B cell (primary cell): ENCODE measurements at regions not wholly inside any gene's neighbourhood (a gene's known extent, or its start where the extent isn't known, plus 50 kb on each side); places are given as distances from the start of the nearest gene placed in this dataset.

ENCODE experiments used
- ATAC-seq: fragments of 200-7000 bp; cut with Tn5 transposase; one replicate; pipeline ENCODE4 v1.10.0; 2021; ENCODE audit warnings: low read depth, mild to moderate bottlenecking, moderate number of reproducible peaks, moderate library complexity
- CTCF ChIA-PET: fragments of 350-600 bp; sonication (Branson Sonifier 250); formaldehyde crosslinking; loops from one replicate; lab custom pipeline; 2021; ENCODE audit warnings: antibody characterized with exemption, inconsistent platforms; lab: Charles Lee
- POLR2A ChIA-PET: fragments of 350-600 bp; sonication (Branson Sonifier 250); formaldehyde crosslinking; loops from one replicate; lab custom pipeline; 2021; ENCODE audit warnings: antibody characterized with exemption; lab: Charles Lee
- DNase-seq: peaks from one replicate; pipeline ENCODE4 v3.0.0; 2013
- H2AFZ ChIP-seq: 2 replicates; pipeline ENCODE4 v1.6.1; 2012; ENCODE audit warnings: mild to moderate bottlenecking, low read depth, low read length; ENCODE audit not compliant: insufficient read depth, poor library complexity, severe bottlenecking
- H3K27ac ChIP-seq, 2 donors: 1 replicate in 1 of 2; 2 replicates in 1 of 2; pipeline ENCODE4 v1.5.1; 2012 to 2013; ENCODE audit warnings: low read length in 2 of 2, mild to moderate bottlenecking in 2 of 2, moderate library complexity in 1 of 2
- H3K27me3 ChIP-seq, 4 experiments: fragments of 200-600 bp in 1 of 4; sonication (generic) in 1 of 4; replicated peaks in 1 of 4; 1 replicate in 2 of 4; 2 replicates in 2 of 4; pipeline versions ENCODE4 v1.6.1 to v1.7.0; 2013 to 2016; ENCODE audit warnings: low read length in 3 of 4, mild to moderate bottlenecking in 2 of 4, mixed read lengths in 1 of 4, moderate library complexity in 1 of 4; ENCODE audit not compliant: insufficient read depth in 4 of 4, control insufficient read depth in 3 of 4; ENCODE audit errors: control extremely low read depth in 1 of 4
- H3K36me3 ChIP-seq, 2 experiments: replicated peaks in 1 of 2; 1 replicate in 1 of 2; 2 replicates in 1 of 2; pipeline versions ENCODE4 v1.6.1 to v1.7.1; 2013; ENCODE audit warnings: low read length in 1 of 2; ENCODE audit not compliant: insufficient read depth in 2 of 2, control insufficient read depth in 1 of 2; ENCODE audit errors: control extremely low read depth in 1 of 2, extremely low read depth in 1 of 2
- H3K4me1 ChIP-seq, 2 donors: fragments of 200-600 bp in 1 of 2; sonication (generic) in 1 of 2; 1 replicate in 1 of 2; 2 replicates in 1 of 2; pipeline versions ENCODE4 v1.5.1 to v1.6.1; 2013 to 2017; ENCODE audit warnings: low read length in 2 of 2; ENCODE audit not compliant: control insufficient read depth in 2 of 2, insufficient read depth in 2 of 2
- H3K4me2 ChIP-seq: replicated peaks from 2 replicates; pipeline ENCODE3; 2012; ENCODE audit warnings: mild to moderate bottlenecking, low read depth, low read length; ENCODE audit not compliant: poor library complexity, severe bottlenecking
- H3K4me3 ChIP-seq, 5 experiments: fragments of 200-600 bp in 1 of 5; sonication (generic) in 1 of 5; 1 replicate in 3 of 5; 2 replicates in 2 of 5; pipeline versions ENCODE4 v1.5.1 to v1.7.0; 2011 to 2016; ENCODE audit warnings: low read length in 4 of 5, mild to moderate bottlenecking in 4 of 5, low read depth in 2 of 5, control low read depth in 1 of 5, moderate library complexity in 1 of 5; ENCODE audit not compliant: insufficient read depth in 1 of 5; ENCODE audit errors: control extremely low read depth in 1 of 5, extremely low read depth in 1 of 5
- H3K79me2 ChIP-seq: fragments of 200-600 bp; sonication (generic); one replicate; pipeline ENCODE4 v1.6.0; 2016; ENCODE audit warnings: low read length; ENCODE audit not compliant: control insufficient read depth, insufficient read depth
- H3K9ac ChIP-seq: fragments of 200-600 bp; sonication (generic); 2 replicates; pipeline ENCODE4 v1.6.1; 2017; ENCODE audit warnings: mild to moderate bottlenecking, low read length, moderate library complexity
- H3K9me3 ChIP-seq, 3 donors: one replicate each; pipeline versions ENCODE4 v1.6.1 to v1.7.1; 2013; ENCODE audit warnings: low read length in 2 of 3; ENCODE audit not compliant: control insufficient read depth in 2 of 3, insufficient read depth in 1 of 3; ENCODE audit errors: control extremely low read depth in 1 of 3
- H4K20me1 ChIP-seq: 2 replicates; pipeline ENCODE4 v1.6.0; 2012; ENCODE audit warnings: mild to moderate bottlenecking, low read length; ENCODE audit not compliant: insufficient read depth, control insufficient read depth, poor library complexity, severe bottlenecking
- H3K27ac Mint-ChIP-seq: one replicate; pipeline ENCODE4 v1.8.0; 2021; ENCODE audit warnings: mixed read lengths
- H3K27me3 Mint-ChIP-seq: one replicate; pipeline ENCODE4 v1.8.0; 2021; ENCODE audit warnings: mixed read lengths
- H3K4me1 Mint-ChIP-seq: one replicate; pipeline ENCODE4 v1.8.0; 2021; ENCODE audit warnings: mixed read lengths
- H3K4me3 Mint-ChIP-seq: one replicate; pipeline ENCODE4 v1.8.0; 2021; ENCODE audit warnings: mixed read lengths
- H3K9me3 Mint-ChIP-seq: one replicate; pipeline ENCODE4 v1.8.0; 2022; ENCODE audit warnings: mixed read lengths; ENCODE audit not compliant: insufficient read depth
- EZH2 ChIP-seq: IDR thresholded peaks from 2 replicates; pipeline ENCODE4 v1.6.1; 2012; ENCODE audit warnings: borderline replicate concordance, low read depth, mild to moderate bottlenecking, moderate library complexity, low read length; ENCODE audit not compliant: insufficient read depth, poor library complexity, severe bottlenecking
- WGBS: methylation state at CpG from one replicate; pipeline ENCODE4 v1.1.5; 2013; ENCODE audit warnings: missing lambda C conversion rate; ENCODE audit not compliant: insufficient coverage; 5-methylcytosine and 5-hydroxymethylcytosine counted together
- intact Hi-C: fragments of 100-400 bp; cut with micrococcal nuclease; formaldehyde crosslinking; loops from one replicate; pipeline ENCODE4 v1.10.0; 2022
- TF ChIP-seq, protein P1 (sequence below): fragments of 200-600 bp; IDR thresholded peaks from one replicate; pipeline ENCODE4 v1.8.0; 2022; ENCODE audit warnings: antibody characterized with exemption, mild to moderate bottlenecking

DNA sequence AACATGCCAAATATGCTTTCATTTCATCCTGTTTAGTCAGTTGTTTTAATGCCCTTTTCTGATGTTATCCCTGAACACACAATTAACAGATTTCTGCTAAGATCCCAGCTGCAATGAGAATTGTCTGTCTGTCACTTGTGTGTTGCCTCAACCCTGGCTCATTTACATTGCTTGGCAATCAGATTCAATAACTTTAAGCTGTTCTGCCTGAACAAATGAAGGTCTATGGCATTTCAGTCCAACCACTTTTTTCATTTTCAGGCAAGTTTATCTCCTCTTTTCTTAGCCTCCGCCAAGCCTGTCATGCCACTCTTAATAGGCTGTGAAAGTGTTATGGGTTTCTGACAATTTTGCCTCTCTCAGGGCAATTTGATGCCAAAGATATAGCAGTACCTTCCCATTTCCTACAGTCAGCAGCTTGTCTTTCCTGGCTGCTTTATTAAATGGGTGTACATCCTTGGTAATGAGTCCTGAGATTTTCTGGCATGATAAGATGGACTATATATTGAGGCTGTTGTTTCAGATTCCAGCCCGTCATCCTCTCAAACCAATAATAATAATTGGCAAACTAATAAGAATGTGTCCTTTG is 68.7 kb upstream of the ADAMTS9 start:
- no peaks in the 10 kb centered on the region for H3K79me2 ChIP-seq
- H3K4me2 ChIP-seq: no peak overlapping the region
- Mint-ChIP-seq H3K27me3 (no peaks in the 10 kb centered on the region), H3K4me3 (no peak overlapping the region), H3K9me3 (peaks cover under 1% of the 10 kb centered on the region), H3K4me1 (no peaks in the 10 kb centered on the region), H3K27ac (no peak overlapping the region)
- H3K9ac ChIP-seq: no peak overlapping the region
- H3K9me3 ChIP-seq: peaks cover 0 to 7% (median 1%) of the 10 kb centered on the region in 3 donors
- H3K36me3 ChIP-seq: no peaks in the 10 kb centered on the region
- no peaks in the 10 kb centered on the region for H3K4me1 ChIP-seq
- CTCF ChIA-PET: no interaction called here
- H3K27me3 ChIP-seq: no peaks in the 10 kb centered on the region
- no peak for ATAC-seq
- no CpG with 5 or more reads among the region's 2 CpGs for WGBS
- TF ChIP-seq, protein P1, sequence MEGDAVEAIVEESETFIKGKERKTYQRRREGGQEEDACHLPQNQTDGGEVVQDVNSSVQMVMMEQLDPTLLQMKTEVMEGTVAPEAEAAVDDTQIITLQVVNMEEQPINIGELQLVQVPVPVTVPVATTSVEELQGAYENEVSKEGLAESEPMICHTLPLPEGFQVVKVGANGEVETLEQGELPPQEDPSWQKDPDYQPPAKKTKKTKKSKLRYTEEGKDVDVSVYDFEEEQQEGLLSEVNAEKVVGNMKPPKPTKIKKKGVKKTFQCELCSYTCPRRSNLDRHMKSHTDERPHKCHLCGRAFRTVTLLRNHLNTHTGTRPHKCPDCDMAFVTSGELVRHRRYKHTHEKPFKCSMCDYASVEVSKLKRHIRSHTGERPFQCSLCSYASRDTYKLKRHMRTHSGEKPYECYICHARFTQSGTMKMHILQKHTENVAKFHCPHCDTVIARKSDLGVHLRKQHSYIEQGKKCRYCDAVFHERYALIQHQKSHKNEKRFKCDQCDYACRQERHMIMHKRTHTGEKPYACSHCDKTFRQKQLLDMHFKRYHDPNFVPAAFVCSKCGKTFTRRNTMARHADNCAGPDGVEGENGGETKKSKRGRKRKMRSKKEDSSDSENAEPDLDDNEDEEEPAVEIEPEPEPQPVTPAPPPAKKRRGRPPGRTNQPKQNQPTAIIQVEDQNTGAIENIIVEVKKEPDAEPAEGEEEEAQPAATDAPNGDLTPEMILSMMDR: no peak
- TF ChIP-seq EZH2: no peak
- no peaks in the 10 kb centered on the region for H4K20me1 ChIP-seq
- H3K4me3 ChIP-seq: no peak overlapping the region
- no peak overlapping the region for H2AFZ ChIP-seq
- POLR2A ChIA-PET: no interaction called here
- H3K27ac ChIP-seq: no peak overlapping the region
- intact Hi-C loops: no loop called here
- DNase-seq: no peak

GRCh38 chr3:64748244-64748904 is 60.6 kb upstream of the ADAMTS9 start:
- POLR2A ChIA-PET: no interaction called here
- intact Hi-C loops: no loop called here

More at GRCh38 chr3:64748244-64748904, 60.6 kb upstream of the ADAMTS9 start:
- WGBS: 89% methylated on average over 4 of the region's 6 CpGs
- Histone ChIP-seq H3K27ac (no peak overlapping the region), H3K4me3 (no peak overlapping the region), H3K9me3 (peaks cover 0 to under 1% (median 0%) of the 10 kb centered on the region in 3 donors), H3K4me2 (no peak overlapping the region), H3K36me3 (no peaks in the 10 kb centered on the region), H3K9ac (no peak overlapping the region), H4K20me1 (no peaks in the 10 kb centered on the region), H3K27me3 (no peaks in the 10 kb centered on the region), H3K4me1 (no peaks in the 10 kb centered on the region), H2AFZ (no peak overlapping the region), H3K79me2 (no peaks in the 10 kb centered on the region)
- no peak for TF ChIP-seq EZH2
- TF ChIP-seq, protein P1: no peak
- no peak overlapping the region for H3K27ac Mint-ChIP-seq
- H3K4me1 Mint-ChIP-seq: no peaks in the 10 kb centered on the region
- CTCF ChIA-PET: no interaction called here
- H3K27me3 Mint-ChIP-seq: no peaks in the 10 kb centered on the region
- peaks cover 5% of the 10 kb centered on the region for H3K9me3 Mint-ChIP-seq
- ATAC-seq (no peak), DNase-seq (no peak)
- no peak overlapping the region for H3K4me3 Mint-ChIP-seq
